ENCODE measurements at regions not wholly inside any gene's neighbourhood (a gene's known extent, or its start where the extent isn't known, plus 50 kb on each side); places are given as distances from the start of the nearest gene placed in this dataset.
"Not testable (repeated sequence)": the region's sequence is repeated elsewhere in the genome, so short reads cannot be mapped to it uniquely, and the experiment has no call there.

DNA sequence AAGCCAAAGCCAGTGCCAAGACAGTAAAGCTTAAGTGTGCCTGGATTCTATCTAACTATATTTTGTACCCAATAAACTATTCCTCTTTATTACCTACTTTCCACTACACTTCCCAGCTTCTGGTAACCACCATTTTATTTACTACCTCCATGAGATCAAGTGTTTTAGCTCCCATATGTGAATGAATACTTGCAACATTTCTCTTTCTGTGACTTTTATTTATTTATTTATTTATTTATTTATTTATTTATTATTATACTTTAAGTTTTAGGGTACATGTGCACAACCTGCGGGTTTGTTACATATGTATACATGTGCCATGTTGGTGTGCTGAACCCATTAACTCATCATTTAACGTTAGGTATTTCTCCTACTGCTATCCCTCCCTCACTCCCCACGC lies 582.1 kb downstream of the AMY1C start:
- no peak for DNase-seq

DNA sequence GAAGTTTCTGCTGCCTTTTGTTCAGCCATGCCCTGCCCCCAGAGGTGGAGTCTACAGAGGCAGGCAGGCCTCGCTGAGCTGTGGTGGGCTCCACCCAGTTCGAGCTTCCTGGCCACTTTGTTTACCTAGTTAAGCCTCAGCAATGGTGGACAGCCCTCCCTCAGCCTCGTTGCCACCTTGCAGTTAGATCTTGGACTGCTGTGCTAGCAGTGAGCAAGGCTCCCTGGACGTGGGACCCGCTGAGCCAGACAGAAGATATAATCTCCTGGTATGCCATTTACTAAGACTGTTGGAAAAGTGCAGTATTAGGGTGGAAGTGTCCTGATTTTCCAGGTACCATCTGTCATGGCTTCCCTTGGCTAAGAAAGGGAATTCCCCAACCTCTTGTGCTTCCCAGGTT lies 588.2 kb downstream of the AMY1C start:
- not testable (repeated sequence) for DNase-seq

DNA sequence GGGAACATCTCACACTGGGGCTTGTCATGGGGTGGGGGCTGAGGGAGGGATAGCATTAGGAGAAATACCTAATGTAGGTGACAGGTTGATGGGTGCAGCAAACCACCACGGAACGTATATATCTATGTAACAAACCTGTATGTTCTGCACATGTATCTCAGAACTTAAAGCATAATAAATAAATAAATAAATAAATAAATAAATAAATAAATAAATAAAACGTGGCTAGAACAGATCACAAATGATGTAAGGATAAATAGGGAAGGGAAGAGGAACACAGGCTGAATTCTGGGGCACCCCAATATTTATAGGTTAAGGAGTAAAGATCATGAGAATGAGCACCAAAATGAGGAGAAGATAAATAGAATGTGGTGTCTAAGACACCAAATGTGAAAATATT lies 592.2 kb downstream of the AMY1C start:
- no peak for DNase-seq

DNA sequence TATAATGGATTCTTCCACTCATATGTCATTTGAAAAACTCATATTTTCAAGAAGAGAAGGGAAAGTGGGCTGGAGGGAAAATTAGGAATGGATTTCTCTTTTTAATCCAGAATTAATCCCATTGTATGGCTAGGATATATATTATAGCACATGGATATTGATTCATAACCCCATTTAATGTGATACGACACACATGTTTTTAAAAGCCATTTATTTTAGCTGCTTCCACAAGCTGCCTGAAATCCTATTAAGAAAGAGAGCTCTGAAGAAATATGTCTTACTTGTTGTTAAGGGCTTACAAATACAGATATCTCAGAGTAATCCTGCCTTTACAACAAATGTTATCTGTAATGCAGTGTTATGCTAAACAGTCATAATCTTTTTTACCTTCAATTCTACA lies 598.6 kb downstream of the AMY1C start:
- DNase-seq: no peak

DNA sequence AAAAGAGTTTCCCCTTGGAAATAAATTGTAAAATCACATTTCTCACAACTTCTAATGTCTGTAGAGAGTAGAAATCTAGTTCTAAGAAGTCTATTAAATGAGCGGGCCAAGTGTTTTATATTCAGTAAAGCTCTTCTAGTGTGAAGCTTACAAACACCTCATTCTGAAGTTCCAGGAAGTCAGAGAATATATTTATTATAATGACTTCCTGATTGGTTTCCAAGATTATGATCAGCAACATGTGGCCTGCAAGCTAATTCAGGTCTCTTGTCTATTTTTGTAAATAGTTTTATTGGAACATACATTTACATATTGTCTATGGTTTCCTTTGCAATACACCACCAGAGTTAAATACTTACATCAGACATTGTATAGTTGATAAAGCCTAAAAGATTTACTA lies 603.9 kb downstream of the AMY1C start:
- no peak for DNase-seq

DNA sequence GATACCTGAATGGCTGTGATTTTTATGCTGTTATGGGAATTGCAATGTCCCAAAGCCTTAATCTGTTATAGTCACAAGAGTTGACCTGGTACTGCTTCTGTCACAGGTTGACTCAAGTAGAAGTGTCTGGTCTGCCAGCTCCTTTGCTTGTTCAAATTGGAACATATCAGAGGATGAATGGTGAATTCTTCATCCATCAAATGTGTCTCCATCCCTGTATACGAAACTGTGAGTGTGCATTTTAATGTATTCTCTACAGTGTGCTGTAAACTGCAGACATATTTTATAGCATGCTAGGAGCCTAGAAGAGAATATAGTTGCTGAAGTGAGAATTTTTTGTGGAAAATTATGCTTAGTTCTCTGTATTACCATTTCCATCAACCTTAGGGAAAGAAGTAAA lies 608.4 kb downstream of the AMY1C start:
- DNase-seq: no peak

DNA sequence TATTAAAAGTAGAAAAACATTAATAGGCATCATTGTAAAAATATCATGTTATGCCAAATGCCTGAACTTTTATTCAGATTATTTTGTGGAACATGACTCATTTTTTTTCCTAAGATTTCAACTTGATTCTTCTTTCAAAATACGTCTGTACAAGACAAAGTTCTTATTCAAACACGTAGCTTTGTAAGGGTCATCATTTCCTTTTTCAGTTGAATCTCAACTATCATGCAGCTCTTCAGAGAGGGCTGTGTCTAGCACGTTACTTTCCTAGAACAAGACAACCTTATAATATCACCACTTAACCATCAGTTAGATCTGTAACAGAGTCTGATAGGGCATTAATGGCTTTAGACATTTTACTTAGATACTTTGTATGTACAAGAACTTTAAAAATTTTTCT lies 608.9 kb downstream of the AMY1C start:
- no peak for DNase-seq

DNA sequence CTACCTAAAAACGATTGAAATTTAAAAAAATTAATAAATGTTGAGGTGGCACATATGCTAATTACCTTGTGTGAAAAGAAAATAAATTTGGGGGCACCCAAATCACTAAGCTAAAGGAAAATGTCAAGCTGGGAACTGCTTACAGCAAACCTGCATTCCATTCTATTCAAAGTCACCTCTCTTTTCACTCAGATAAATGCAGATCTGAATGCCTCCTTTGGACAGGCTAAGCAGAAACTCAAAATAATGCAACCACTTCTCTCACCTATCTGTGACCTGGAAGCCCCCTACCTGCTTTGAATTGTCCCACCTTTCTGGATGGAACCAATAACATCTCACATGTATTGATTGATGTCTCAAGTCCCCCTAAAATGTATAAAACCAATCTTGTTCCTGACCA lies 628.7 kb downstream of the AMY1C start:
- no peak for DNase-seq

DNA sequence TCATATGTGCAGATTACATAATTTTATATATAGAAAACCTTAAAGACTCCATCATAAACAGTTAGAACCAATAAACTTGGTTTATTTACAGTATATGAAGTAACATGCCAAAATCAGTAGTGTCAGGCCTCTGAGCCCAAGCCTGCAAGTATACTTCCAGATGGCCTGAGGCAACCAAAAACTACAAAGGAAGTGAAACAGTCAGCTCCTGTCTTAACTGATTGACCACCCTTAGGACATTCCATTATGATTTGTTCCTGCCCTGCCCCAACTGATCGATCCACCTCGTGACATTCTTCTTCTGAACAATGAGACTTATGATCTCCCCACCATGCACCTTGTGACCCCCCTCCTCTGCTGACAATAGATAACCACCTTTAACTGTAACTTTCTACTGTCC lies 630.3 kb downstream of the AMY1C start:
- no peak for DNase-seq

DNA sequence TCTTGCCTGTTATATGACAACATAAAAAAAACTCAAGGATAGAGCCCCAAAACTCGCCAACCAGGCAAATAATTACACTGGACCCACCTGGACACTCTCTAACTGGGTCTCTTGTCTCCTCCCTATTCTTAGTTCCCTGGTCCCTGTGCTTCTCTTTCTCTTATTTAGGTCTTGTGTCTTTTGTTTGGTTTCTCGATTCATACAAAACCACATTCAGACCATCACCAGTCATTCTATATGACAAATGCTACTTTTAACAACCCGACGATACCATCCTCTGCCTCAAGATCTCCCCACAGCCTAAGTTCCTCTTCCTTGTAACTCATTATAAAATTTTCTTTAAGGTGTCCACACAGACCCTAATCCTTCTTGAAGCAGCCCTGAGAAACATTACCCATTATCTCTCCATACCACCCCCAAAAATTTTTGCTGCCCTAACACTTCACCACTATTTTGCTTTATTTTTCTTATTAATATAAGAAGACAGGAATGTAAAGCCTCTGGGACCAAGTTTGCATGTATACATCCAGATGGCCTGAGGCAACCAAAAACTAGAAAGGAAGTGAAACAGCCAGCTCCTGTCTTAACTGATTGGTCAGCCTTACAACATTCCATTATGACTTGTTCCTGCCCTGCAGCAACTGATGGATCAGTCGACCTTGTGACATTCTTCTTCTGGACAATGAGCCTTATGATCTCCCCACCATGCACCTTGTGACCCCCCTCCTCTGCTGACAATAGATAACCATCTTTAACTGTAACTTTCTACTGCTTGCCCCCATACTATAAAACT lies 638.2 kb downstream of the AMY1C start:
- no peak for DNase-seq

DNA sequence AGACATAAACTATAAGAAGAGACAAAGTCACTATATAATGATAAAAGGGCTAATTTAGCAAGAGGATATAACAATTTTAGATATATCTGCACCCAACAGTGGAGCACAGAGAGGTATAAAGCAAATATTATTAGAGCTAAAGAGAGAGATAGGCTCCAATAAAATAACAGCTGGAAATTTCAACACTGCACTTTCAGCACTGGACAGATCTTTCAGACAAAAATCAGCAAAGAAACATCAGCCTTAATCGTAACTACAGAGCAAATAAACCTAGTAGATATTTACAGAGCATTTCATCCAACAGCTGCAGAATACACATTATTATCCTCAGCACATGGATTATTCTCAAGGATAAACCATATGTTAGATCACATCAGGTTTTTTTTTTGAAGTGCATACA lies 642.9 kb downstream of the AMY1C start:
- no peak for DNase-seq

DNA sequence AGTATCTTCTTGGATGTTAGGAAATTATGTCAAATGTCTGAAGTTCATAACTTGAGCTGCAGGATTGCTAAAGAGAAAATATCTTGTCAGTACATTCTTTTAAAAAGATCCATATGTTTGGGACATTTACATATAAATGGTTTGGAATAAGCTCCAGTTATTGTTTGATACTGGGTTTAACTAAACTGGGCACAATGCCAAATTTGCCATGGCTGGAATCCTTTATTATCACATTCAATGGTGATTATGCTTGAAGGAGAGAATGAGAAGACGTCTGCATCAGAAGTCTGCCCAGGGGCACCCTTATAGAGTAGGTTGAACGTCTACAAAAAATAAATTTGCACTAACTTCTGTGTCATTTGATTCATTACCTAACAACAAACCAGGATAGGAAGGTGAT lies 652.5 kb downstream of the AMY1C start:
- DNase-seq: no peak

DNA sequence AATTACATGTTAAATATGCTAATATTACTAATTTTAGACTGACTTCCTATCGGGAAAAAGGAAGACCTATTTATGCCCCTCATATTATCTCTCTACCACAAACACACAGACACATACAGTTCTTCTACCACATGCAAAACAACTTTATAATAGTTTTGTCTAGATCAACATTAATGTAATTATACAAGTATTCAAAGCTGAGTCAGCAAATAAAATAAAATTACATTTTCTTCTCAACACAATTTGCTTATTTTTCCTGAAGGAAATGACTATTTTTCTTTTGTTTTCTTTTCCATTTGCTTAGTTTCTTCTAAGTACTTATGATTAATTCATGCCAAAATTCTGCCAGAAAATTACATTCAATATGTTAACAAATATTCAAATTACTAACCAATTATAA lies 654.2 kb downstream of the AMY1C start:
- DNase-seq: no peak

DNA sequence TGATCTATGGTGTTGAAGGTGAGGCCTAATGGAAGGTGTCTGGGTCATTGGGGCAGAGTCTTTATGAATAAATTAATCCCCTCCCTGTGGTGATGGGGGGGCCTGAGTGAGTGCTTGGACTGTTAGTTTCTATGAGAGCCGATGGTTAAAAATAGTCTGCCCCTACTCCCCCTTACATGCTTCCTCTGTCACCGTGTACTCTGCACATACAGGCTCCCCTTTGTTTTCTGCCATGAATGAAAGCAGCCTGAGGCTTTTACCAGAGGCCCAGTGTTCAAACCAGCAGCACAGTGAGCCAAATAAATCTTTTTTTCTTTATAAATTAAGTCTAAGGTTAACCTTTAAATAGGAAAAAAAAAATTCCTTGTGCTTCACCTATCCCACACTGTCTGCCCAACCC lies 657.0 kb downstream of the AMY1C start:
- no peak for DNase-seq

DNA sequence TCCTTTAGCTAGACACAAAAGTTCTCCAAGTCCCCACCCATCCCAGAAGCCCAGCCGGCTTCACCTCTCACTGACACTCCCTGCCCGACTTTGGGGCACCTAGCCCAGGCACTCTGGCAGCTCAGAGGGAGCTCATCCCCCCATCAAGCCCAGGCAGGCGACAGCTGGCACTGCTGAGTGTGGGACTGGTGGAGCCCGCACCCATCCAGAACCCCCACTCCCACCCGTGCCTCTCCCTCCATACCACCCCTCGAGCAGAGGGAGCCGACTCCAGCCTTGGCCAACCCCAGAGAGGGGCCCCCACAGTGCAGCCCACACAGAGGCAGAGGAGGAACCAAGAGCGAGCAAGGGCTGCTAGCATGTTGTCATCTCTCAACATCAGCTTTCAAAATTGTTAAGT lies 658.6 kb downstream of the AMY1C start:
- DNase-seq: no peak

DNA sequence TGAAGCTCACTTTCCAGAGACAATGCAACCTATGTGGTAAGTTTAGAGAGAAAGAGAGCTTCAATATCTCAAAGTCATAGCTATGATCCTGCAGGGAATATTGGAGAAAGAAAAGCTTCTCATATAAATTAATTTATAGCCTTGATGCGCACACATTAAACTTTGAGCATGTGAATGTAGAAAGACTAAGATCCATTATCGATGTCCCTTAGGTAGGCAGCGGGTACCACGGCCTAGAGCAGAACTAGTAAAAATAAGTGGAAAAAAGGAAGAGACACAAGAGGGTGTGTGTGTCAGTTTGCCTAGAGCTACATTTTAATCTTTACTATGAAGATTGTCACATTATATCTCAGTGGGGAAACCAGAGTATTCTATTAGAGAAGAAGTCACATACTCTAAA lies 685.6 kb downstream of the AMY1C start:
- DNase-seq: no peak

DNA sequence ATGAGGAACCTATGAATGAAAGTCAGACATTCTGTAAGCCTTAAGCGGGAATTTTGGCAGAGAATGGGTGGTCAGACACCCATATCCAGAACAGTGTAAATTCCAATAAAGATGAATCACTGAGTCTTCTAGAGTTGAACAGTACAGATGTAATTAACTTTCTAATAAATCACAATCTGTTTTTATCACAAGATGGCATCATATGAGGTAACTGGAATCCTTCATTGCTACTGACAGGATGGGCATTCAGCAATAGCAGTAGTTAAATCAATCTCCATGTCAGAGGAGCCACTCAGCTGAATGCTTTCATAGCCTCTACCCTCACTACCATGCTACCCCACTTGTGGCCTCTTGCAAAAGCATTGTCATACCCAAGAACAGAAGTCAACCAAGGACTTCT lies 690.3 kb downstream of the AMY1C start:
- no peak for DNase-seq

DNA sequence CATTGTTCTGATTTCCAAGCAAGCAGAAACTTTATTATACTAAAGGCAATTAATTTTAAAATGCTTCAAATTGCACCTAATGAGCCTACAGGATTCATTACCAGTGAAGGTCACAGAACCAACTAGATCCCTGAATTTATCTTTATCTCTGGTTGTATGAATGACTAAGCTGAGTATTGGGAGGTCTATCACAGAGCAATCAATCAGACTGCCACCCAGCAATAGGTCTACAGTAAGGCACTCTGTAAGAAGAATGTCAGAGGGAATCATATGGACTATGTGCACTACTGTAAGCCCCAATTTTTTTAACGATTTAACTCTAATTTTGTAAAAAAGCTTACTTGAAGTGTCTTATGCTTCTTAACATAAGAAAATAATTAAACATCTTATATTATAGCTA lies 707.0 kb downstream of the AMY1C start:
- no peak for DNase-seq

DNA sequence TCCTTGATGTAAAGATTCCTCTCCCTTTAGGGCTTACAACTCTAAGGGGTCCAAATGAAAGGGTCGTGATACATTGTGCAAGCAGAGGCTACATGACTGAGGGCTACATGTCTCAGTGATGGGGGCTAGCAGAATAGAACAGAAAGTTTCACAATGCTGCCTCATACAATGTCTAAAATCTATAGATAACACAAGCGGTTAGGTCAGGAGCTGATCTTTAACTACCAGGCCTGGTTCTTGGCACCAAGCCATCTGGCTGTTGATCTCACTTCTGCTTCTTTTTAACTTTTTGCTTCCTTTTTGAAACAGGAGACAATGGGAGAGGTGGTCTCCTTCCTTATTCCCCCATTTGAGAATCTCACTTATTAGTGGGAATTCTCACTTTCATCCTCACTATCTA lies 710.2 kb downstream of the AMY1C start:
- DNase-seq: no peak

DNA sequence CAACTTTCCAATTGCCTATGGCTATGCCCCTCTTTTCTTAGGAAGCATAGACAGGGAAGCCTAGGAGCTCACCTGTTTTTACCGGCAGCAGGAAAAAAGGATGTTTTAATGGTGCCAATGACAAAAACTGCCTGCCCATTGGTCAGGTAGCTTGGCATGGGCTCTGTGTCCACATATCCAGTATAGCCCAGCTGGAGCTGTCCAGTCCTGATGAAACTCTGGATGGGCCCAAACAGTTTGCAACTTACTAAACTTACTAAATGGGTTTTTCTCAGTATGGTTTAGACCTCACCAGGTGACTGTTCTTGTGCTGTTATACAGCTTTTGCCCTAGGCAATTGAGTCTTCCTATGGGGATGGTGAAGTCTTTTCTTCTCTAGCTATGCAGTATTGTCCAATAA lies 711.2 kb downstream of the AMY1C start:
- no peak for DNase-seq

DNA sequence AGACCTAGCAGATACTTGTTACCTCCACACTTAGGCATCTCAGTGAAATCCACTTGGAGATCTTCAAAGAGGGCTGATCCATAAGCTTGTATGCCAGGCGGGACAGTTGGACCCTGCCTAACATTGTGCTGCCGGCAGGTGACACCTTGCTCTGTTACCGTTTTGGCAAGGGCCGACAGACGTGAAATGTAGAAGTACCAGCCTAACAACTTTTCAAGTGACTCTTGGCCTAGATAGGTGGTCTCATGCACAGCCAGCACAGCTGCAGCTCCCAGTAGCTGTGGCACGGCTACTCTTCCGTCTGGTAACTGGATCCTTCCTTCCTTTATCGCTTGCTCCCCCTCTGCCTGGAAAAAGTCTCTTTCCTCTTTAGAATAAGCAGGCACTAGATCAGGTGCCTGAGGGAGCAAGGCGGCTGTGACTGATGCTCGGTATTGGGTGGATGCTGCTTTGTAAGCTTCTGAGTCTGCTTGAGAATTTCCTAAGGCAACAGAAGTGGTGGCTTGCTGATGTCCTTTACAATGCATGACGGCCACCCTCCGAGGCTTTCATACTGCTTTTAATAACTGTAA lies 713.5 kb downstream of the AMY1C start:
- no peak for DNase-seq

DNA sequence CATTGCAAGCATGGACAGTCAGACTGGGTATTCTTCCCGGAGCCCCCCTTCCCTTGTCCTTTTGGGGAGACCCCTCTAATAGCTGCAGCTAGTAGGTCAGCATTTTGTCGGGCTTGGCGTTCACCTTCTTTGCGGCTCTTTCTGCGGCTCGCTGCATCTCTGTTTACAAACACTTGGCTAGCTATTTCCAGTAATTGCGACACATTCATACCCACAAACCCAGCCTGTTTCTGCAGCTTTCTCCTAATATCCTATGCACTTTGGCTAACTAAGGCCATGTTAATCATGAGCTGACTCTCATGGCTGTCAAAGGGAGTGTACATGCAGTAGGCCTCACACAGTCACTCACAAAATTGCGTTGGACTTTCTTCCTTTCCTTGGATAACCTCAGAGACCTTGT lies 716.4 kb downstream of the AMY1C start:
- DNase-seq: no peak

DNA sequence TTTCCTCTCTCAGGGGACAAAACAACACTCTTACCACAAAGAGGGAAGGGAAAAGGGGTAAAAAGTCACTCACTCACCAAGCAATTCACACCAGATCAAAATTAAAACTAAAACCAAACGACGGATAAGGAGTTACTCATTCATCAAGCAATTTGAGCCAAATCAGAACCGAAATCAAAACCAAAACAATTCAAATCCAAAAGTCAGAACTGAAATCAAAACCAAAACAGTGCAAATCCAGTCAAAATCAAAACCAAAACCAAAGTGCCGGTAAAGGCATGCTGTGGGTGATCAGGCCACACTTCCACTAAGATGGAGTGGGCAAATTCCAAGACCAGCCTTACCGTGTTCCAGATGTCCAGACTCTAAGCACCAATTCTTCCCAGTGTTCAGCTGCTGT lies 717.9 kb downstream of the AMY1C start:
- DNase-seq: no peak

DNA sequence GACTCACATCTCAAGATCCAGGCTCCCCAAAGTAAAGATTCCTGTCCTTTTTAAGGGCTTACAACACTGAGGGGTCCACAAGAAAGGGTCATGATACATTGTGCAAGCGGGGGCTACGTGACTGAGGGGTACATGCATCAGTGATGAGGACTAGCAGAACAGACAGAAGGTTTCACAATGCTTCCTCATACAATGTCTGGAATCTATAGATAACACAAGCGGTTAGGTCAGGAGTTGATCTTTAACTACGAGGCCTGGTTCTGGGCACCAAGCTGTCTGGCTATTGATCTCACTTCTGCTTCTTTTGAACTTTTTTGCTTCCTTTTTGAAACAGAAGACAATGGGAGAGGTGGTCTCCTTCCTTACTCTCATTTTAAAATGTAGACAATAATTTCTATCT lies 718.6 kb downstream of the AMY1C start:
- no peak for DNase-seq

DNA sequence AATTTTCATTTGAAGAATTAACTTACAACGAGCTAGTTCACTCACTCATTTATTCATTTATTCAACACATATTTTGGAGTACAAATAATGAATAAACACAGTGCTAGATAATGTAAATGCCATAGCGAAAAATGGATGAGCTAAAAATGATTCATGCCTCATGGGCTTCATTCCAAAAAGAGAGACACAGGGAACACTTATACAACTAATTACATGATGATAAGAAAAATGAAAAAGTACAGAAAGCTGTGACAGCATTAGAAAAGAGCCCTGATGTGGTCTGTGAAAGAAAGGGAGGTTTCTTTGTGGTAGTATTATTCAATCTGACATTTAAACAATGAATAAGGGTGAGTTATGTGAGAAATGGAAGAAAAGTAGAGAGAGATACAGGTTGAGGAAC lies 726.4 kb downstream of the AMY1C start:
- DNase-seq: no peak

Measured in activated T-cell treated with anti-CD3 and anti-CD28 coated beads, Interleukin-2, amount 50 U/mL, for 48 hours (primary cell).